ENCODE measurements at regions not wholly inside any gene's neighbourhood (a gene's known extent, or its start where the extent isn't known, plus 50 kb on each side); places are given as distances from the start of the nearest gene placed in this dataset.
A peak's percentile ranks its signal among the peaks of the same experiment; 100 is the strongest.
"Not testable (repeated sequence)": the region's sequence is repeated elsewhere in the genome, so short reads cannot be mapped to it uniquely, and the experiment has no call there.

DNA sequence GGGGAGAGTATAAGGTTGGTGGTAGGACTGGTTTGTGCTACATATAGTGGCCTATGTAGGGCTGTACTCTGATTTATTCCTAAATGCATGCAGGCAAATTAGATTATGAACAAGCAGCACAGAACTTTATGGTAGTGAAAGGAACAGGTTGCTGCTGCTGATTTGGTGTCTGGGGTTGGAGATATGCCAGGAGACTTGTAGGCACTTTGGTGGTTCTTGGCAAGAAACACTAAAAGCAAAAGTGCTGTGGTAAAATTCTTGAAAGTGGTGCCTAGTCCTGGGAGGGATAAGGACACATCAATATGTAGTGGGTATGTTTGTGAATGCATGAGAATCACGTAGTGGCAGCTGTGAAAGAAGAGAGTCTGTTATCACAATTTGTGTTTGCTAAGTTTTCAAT, 2126.0 kb downstream of the TP53TG3F start:
- Histone ChIP-seq H3K27me3 (ENCODE audit: insufficient read depth, low read length) (no peaks in the 10 kb centered on the region), H3K9ac (ENCODE audit: low read length) (no peak overlapping the region), H3K27ac (ENCODE audit: low read depth, low read length) (no peak overlapping the region), H3K4me2 (ENCODE audit: low read length) (no peak overlapping the region), H3K79me2 (ENCODE audit: insufficient read depth, low read length) (no peaks in the 10 kb centered on the region), H3K9me2 (ENCODE audit: insufficient read depth) (no peaks in the 10 kb centered on the region), H2AFZ (ENCODE audit: low read depth, low read length, poor library complexity, severe bottlenecking) (no peak overlapping the region), H3K9me3 (ENCODE audit: control insufficient read depth in 1 of 2, insufficient read depth in 1 of 2, low read depth in 1 of 2, low read length in 2 of 2) (no peaks in the 10 kb centered on the region), H4K20me1 (ENCODE audit: insufficient read depth) (no peaks in the 10 kb centered on the region), H3K4me3 (replicated peaks in 1 of 2; ENCODE audit: low read depth in 1 of 2, low read length in 2 of 2) (no peak overlapping the region), H3K36me3 (ENCODE audit: control insufficient read depth in 1 of 2, insufficient read depth in 2 of 2, low read length in 2 of 2) (no peaks in the 10 kb centered on the region), H3K4me1 (ENCODE audit: control insufficient read depth in 1 of 2, insufficient read depth in 2 of 2, low read length in 2 of 2) (no peaks in the 10 kb centered on the region)
- no TSS peak for BruUV-seq (replicated peaks)
- DNase-seq (ENCODE audit: low read depth, low spot score) (no peak), ATAC-seq (no peak)
- CTCF ChIA-PET = no interaction called here
- POLR2A ChIA-PET = no interaction called here
- intact Hi-C loops (cut with micrococcal nuclease) = loop anchor here (10.0 kb wide), 2 partner anchors 49 to 299 kb away; no protein-coding TSS in a partner anchor
- RAD21 ChIA-PET (ENCODE audit: low non-redundant PET in 1 of 2, low total read pairs in 2 of 2, uncharacterized antibody in 2 of 2, unreplicated experiment in 2 of 2) = no interaction called here
- TF ChIP-seq CBX3 (IDR thresholded peaks at IDR 0.05; ENCODE audit: low read depth) (no peak), TCF7L2 (IDR thresholded peaks at IDR 0.05; ENCODE audit: borderline replicate concordance, extremely low read depth, insufficient read depth, insufficient read length) (no peak), JUND (IDR thresholded peaks at IDR 0.05) (no peak), ELF1 (IDR thresholded peaks at IDR 0.05; ENCODE audit: borderline replicate concordance, low read depth) (no peak)

DNA sequence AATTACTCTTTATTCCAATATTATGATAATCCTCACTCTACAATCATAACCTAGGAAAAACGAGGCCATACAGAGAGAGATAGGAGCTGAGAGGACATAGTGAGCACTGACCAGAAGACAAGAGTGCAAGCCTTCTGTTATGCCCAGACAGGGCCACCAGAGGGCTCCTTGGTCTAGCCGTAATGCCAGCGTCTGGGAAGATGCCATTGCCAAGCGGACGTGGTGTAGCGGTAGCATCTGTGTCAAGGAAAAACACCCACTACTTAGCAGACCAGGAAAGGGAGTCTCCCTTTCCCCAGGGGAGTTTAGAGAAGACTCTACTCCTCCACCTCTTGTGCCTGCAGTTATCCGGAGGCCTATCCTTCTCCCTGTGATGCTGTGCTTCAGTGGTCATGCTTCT, 2131.5 kb downstream of the TP53TG3F start:
- CTCF ChIA-PET; BruUV-seq (replicated peaks): not testable (repeated sequence)

More for the DNA sequence above, 2131.5 kb downstream of the TP53TG3F start:
- POLR2A ChIA-PET; H3K36me3 ChIP-seq (ENCODE audit: control insufficient read depth in 1 of 2, insufficient read depth in 2 of 2, low read length in 2 of 2); intact Hi-C loops (cut with micrococcal nuclease); H3K27ac ChIP-seq (ENCODE audit: low read depth, low read length); RAD21 ChIA-PET (ENCODE audit: low non-redundant PET in 1 of 2, low total read pairs in 2 of 2, uncharacterized antibody in 2 of 2, unreplicated experiment in 2 of 2); H3K9me3 ChIP-seq (ENCODE audit: control insufficient read depth in 1 of 2, insufficient read depth in 1 of 2, low read depth in 1 of 2, low read length in 2 of 2); H2AFZ ChIP-seq (ENCODE audit: low read depth, low read length, poor library complexity, severe bottlenecking); H3K27me3 ChIP-seq (ENCODE audit: insufficient read depth, low read length); H3K4me3 ChIP-seq (replicated peaks in 1 of 2; ENCODE audit: low read depth in 1 of 2, low read length in 2 of 2); H3K9me2 ChIP-seq (ENCODE audit: insufficient read depth); H3K4me2 ChIP-seq (ENCODE audit: low read length); H4K20me1 ChIP-seq (ENCODE audit: insufficient read depth); H3K4me1 ChIP-seq (ENCODE audit: control insufficient read depth in 1 of 2, insufficient read depth in 2 of 2, low read length in 2 of 2); H3K79me2 ChIP-seq (ENCODE audit: insufficient read depth, low read length); H3K9ac ChIP-seq (ENCODE audit: low read length): not testable (repeated sequence)
- peak; percentile 58; the same call in 1 of the 2 replicates for ATAC-seq
- DNase-seq (ENCODE audit: low read depth, low spot score) = peak; percentile 29
- TF ChIP-seq, protein P1, sequence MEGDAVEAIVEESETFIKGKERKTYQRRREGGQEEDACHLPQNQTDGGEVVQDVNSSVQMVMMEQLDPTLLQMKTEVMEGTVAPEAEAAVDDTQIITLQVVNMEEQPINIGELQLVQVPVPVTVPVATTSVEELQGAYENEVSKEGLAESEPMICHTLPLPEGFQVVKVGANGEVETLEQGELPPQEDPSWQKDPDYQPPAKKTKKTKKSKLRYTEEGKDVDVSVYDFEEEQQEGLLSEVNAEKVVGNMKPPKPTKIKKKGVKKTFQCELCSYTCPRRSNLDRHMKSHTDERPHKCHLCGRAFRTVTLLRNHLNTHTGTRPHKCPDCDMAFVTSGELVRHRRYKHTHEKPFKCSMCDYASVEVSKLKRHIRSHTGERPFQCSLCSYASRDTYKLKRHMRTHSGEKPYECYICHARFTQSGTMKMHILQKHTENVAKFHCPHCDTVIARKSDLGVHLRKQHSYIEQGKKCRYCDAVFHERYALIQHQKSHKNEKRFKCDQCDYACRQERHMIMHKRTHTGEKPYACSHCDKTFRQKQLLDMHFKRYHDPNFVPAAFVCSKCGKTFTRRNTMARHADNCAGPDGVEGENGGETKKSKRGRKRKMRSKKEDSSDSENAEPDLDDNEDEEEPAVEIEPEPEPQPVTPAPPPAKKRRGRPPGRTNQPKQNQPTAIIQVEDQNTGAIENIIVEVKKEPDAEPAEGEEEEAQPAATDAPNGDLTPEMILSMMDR (IDR thresholded peaks at IDR 0.05 in 2 of 3, conservative IDR thresholded peaks at IDR 0.05 in 1 of 3; ENCODE audit: borderline replicate concordance in 1 of 3, insufficient read depth in 1 of 3, low read depth in 2 of 3, low read length in 2 of 3) = peak in 2 of 3 experiments; percentile 60 to 76; a peak in 4 of 6 replicates
- TF ChIP-seq RAD21 (IDR thresholded peaks at IDR 0.05; ENCODE audit: low read depth) = peak; percentile 70

Data from HCT116 (cell line).